B cell (primary cell): ENCODE measurements at regions not wholly inside any gene's neighbourhood (a gene's known extent, or its start where the extent isn't known, plus 50 kb on each side); places are given as distances from the start of the nearest gene placed in this dataset.

Experiments used
- ATAC-seq: fragments of 200-7000 bp; cut with Tn5 transposase; one replicate; pipeline ENCODE4 v1.10.0; 2021; ENCODE audit warnings: low read depth, mild to moderate bottlenecking, moderate number of reproducible peaks, moderate library complexity
- CTCF ChIA-PET: fragments of 350-600 bp; sonication (Branson Sonifier 250); formaldehyde crosslinking; loops from one replicate; lab custom pipeline; 2021; ENCODE audit warnings: antibody characterized with exemption, inconsistent platforms; lab: Charles Lee
- POLR2A ChIA-PET: fragments of 350-600 bp; sonication (Branson Sonifier 250); formaldehyde crosslinking; loops from one replicate; lab custom pipeline; 2021; ENCODE audit warnings: antibody characterized with exemption; lab: Charles Lee
- DNase-seq: peaks from one replicate; pipeline ENCODE4 v3.0.0; 2013
- H2AFZ ChIP-seq: 2 replicates; pipeline ENCODE4 v1.6.1; 2012; ENCODE audit warnings: mild to moderate bottlenecking, low read depth, low read length; ENCODE audit not compliant: insufficient read depth, poor library complexity, severe bottlenecking
- H3K27ac ChIP-seq, 2 donors: 1 replicate in 1 of 2; 2 replicates in 1 of 2; pipeline ENCODE4 v1.5.1; 2012 to 2013; ENCODE audit warnings: low read length in 2 of 2, mild to moderate bottlenecking in 2 of 2, moderate library complexity in 1 of 2
- H3K27me3 ChIP-seq, 4 experiments: fragments of 200-600 bp in 1 of 4; sonication (generic) in 1 of 4; replicated peaks in 1 of 4; 1 replicate in 2 of 4; 2 replicates in 2 of 4; pipeline versions ENCODE4 v1.6.1 to v1.7.0; 2013 to 2016; ENCODE audit warnings: low read length in 3 of 4, mild to moderate bottlenecking in 2 of 4, mixed read lengths in 1 of 4, moderate library complexity in 1 of 4; ENCODE audit not compliant: insufficient read depth in 4 of 4, control insufficient read depth in 3 of 4; ENCODE audit errors: control extremely low read depth in 1 of 4
- H3K36me3 ChIP-seq, 2 experiments: replicated peaks in 1 of 2; 1 replicate in 1 of 2; 2 replicates in 1 of 2; pipeline versions ENCODE4 v1.6.1 to v1.7.1; 2013; ENCODE audit warnings: low read length in 1 of 2; ENCODE audit not compliant: insufficient read depth in 2 of 2, control insufficient read depth in 1 of 2; ENCODE audit errors: control extremely low read depth in 1 of 2, extremely low read depth in 1 of 2
- H3K4me1 ChIP-seq, 2 donors: fragments of 200-600 bp in 1 of 2; sonication (generic) in 1 of 2; 1 replicate in 1 of 2; 2 replicates in 1 of 2; pipeline versions ENCODE4 v1.5.1 to v1.6.1; 2013 to 2017; ENCODE audit warnings: low read length in 2 of 2; ENCODE audit not compliant: control insufficient read depth in 2 of 2, insufficient read depth in 2 of 2
- H3K4me2 ChIP-seq: replicated peaks from 2 replicates; pipeline ENCODE3; 2012; ENCODE audit warnings: mild to moderate bottlenecking, low read depth, low read length; ENCODE audit not compliant: poor library complexity, severe bottlenecking
- H3K4me3 ChIP-seq, 5 experiments: fragments of 200-600 bp in 1 of 5; sonication (generic) in 1 of 5; 1 replicate in 3 of 5; 2 replicates in 2 of 5; pipeline versions ENCODE4 v1.5.1 to v1.7.0; 2011 to 2016; ENCODE audit warnings: low read length in 4 of 5, mild to moderate bottlenecking in 4 of 5, low read depth in 2 of 5, control low read depth in 1 of 5, moderate library complexity in 1 of 5; ENCODE audit not compliant: insufficient read depth in 1 of 5; ENCODE audit errors: control extremely low read depth in 1 of 5, extremely low read depth in 1 of 5
- H3K79me2 ChIP-seq: fragments of 200-600 bp; sonication (generic); one replicate; pipeline ENCODE4 v1.6.0; 2016; ENCODE audit warnings: low read length; ENCODE audit not compliant: control insufficient read depth, insufficient read depth
- H3K9ac ChIP-seq: fragments of 200-600 bp; sonication (generic); 2 replicates; pipeline ENCODE4 v1.6.1; 2017; ENCODE audit warnings: mild to moderate bottlenecking, low read length, moderate library complexity
- H3K9me3 ChIP-seq, 3 donors: one replicate each; pipeline versions ENCODE4 v1.6.1 to v1.7.1; 2013; ENCODE audit warnings: low read length in 2 of 3; ENCODE audit not compliant: control insufficient read depth in 2 of 3, insufficient read depth in 1 of 3; ENCODE audit errors: control extremely low read depth in 1 of 3
- H4K20me1 ChIP-seq: 2 replicates; pipeline ENCODE4 v1.6.0; 2012; ENCODE audit warnings: mild to moderate bottlenecking, low read length; ENCODE audit not compliant: insufficient read depth, control insufficient read depth, poor library complexity, severe bottlenecking
- H3K27ac Mint-ChIP-seq: one replicate; pipeline ENCODE4 v1.8.0; 2021; ENCODE audit warnings: mixed read lengths
- H3K27me3 Mint-ChIP-seq: one replicate; pipeline ENCODE4 v1.8.0; 2021; ENCODE audit warnings: mixed read lengths
- H3K4me1 Mint-ChIP-seq: one replicate; pipeline ENCODE4 v1.8.0; 2021; ENCODE audit warnings: mixed read lengths
- H3K4me3 Mint-ChIP-seq: one replicate; pipeline ENCODE4 v1.8.0; 2021; ENCODE audit warnings: mixed read lengths
- H3K9me3 Mint-ChIP-seq: one replicate; pipeline ENCODE4 v1.8.0; 2022; ENCODE audit warnings: mixed read lengths; ENCODE audit not compliant: insufficient read depth
- EZH2 ChIP-seq: IDR thresholded peaks from 2 replicates; pipeline ENCODE4 v1.6.1; 2012; ENCODE audit warnings: borderline replicate concordance, low read depth, mild to moderate bottlenecking, moderate library complexity, low read length; ENCODE audit not compliant: insufficient read depth, poor library complexity, severe bottlenecking
- WGBS: methylation state at CpG from one replicate; pipeline ENCODE4 v1.1.5; 2013; ENCODE audit warnings: missing lambda C conversion rate; ENCODE audit not compliant: insufficient coverage; 5-methylcytosine and 5-hydroxymethylcytosine counted together
- intact Hi-C: fragments of 100-400 bp; cut with micrococcal nuclease; formaldehyde crosslinking; loops from one replicate; pipeline ENCODE4 v1.10.0; 2022
- TF ChIP-seq, protein P1 (sequence below): fragments of 200-600 bp; IDR thresholded peaks from one replicate; pipeline ENCODE4 v1.8.0; 2022; ENCODE audit warnings: antibody characterized with exemption, mild to moderate bottlenecking

- ChIA-PET POLR2A (no interaction called here), CTCF (no interaction called here)
- H3K4me3 Mint-ChIP-seq = no peak overlapping the region
- intact Hi-C loops = no loop called here
- Histone ChIP-seq H3K9ac (no peak overlapping the region), H3K36me3 (no peaks in the 10 kb centered on the region), H3K9me3 (no peaks in the 10 kb centered on the region), H4K20me1 (no peaks in the 10 kb centered on the region), H3K27ac (no peak overlapping the region), H2AFZ (no peak overlapping the region), H3K27me3 (no peaks in the 10 kb centered on the region), H3K79me2 (no peaks in the 10 kb centered on the region), H3K4me1 (no peaks in the 10 kb centered on the region), H3K4me2 (no peak overlapping the region), H3K4me3 (no peak overlapping the region)
- H3K9me3 Mint-ChIP-seq = no peaks in the 10 kb centered on the region
- ATAC-seq (no peak), DNase-seq (no peak)
- no peaks in the 10 kb centered on the region for H3K27me3 Mint-ChIP-seq
- no peaks in the 10 kb centered on the region for H3K4me1 Mint-ChIP-seq
- TF ChIP-seq, protein P1, sequence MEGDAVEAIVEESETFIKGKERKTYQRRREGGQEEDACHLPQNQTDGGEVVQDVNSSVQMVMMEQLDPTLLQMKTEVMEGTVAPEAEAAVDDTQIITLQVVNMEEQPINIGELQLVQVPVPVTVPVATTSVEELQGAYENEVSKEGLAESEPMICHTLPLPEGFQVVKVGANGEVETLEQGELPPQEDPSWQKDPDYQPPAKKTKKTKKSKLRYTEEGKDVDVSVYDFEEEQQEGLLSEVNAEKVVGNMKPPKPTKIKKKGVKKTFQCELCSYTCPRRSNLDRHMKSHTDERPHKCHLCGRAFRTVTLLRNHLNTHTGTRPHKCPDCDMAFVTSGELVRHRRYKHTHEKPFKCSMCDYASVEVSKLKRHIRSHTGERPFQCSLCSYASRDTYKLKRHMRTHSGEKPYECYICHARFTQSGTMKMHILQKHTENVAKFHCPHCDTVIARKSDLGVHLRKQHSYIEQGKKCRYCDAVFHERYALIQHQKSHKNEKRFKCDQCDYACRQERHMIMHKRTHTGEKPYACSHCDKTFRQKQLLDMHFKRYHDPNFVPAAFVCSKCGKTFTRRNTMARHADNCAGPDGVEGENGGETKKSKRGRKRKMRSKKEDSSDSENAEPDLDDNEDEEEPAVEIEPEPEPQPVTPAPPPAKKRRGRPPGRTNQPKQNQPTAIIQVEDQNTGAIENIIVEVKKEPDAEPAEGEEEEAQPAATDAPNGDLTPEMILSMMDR = no peak
- TF ChIP-seq EZH2 = no peak
- WGBS = 95% methylated on average over 6 of the region's 6 CpGs
- H3K27ac Mint-ChIP-seq = no peak overlapping the region
Observed at GRCh38 chr9:31730398-31730797, 654.0 kb upstream of the ACO1 start.

DNA sequence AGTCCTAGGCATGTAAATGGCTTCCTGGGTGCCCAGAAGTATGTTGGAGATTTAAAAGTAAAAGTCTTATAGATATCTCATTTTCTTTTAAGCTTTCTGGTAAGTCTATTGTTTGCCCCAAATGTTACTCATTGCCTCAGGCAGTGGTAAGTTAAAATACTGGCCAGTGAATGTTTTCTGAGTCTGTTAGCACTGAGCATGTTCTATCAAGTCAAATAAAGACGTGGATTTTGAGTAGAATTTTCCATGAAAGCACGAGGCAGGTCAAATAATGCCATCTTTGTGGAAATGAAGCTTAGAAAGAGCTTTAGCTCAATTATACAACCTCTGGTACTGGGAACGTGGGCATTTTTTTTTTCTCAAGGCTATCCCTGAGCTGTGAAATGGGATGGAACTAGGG, 651.3 kb upstream of the ACO1 start:
- POLR2A ChIA-PET = no interaction called here
- WGBS = 70% methylated on average over 2 of the region's 3 CpGs
- H3K9me3 Mint-ChIP-seq = no peaks in the 10 kb centered on the region
- Histone ChIP-seq H3K9ac (no peak overlapping the region), H3K27ac (no peak overlapping the region), H3K36me3 (no peaks in the 10 kb centered on the region), H3K4me3 (no peak overlapping the region), H3K9me3 (no peaks in the 10 kb centered on the region), H2AFZ (no peak overlapping the region), H4K20me1 (no peaks in the 10 kb centered on the region), H3K4me1 (no peaks in the 10 kb centered on the region), H3K4me2 (no peak overlapping the region), H3K27me3 (no peaks in the 10 kb centered on the region), H3K79me2 (no peaks in the 10 kb centered on the region)
- no peak overlapping the region for H3K4me3 Mint-ChIP-seq
- H3K27me3 Mint-ChIP-seq = no peaks in the 10 kb centered on the region
- H3K27ac Mint-ChIP-seq = no peak overlapping the region
- H3K4me1 Mint-ChIP-seq = no peaks in the 10 kb centered on the region
- TF ChIP-seq, protein P1 = no peak
- TF ChIP-seq EZH2 = no peak
- ATAC-seq (no peak), DNase-seq (no peak)
- intact Hi-C loops = no loop called here
- CTCF ChIA-PET = no interaction called here
